ENCODE measurements at regions not wholly inside any gene's neighbourhood (a gene's known extent, or its start where the extent isn't known, plus 50 kb on each side); places are given as distances from the start of the nearest gene placed in this dataset.

GRCh38 chr7:156194813-156195212 is 382.6 kb upstream of the SHH start:
- no peak for TF ChIP-seq POLR2AphosphoS5 (IDR thresholded peaks at IDR 0.05; ENCODE audit: low read depth)
- TF ChIP-seq, protein P1, sequence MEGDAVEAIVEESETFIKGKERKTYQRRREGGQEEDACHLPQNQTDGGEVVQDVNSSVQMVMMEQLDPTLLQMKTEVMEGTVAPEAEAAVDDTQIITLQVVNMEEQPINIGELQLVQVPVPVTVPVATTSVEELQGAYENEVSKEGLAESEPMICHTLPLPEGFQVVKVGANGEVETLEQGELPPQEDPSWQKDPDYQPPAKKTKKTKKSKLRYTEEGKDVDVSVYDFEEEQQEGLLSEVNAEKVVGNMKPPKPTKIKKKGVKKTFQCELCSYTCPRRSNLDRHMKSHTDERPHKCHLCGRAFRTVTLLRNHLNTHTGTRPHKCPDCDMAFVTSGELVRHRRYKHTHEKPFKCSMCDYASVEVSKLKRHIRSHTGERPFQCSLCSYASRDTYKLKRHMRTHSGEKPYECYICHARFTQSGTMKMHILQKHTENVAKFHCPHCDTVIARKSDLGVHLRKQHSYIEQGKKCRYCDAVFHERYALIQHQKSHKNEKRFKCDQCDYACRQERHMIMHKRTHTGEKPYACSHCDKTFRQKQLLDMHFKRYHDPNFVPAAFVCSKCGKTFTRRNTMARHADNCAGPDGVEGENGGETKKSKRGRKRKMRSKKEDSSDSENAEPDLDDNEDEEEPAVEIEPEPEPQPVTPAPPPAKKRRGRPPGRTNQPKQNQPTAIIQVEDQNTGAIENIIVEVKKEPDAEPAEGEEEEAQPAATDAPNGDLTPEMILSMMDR (IDR thresholded peaks at IDR 0.05; ENCODE audit: insufficient read depth, low read length) = no peak
